ENCODE measurements at regions not wholly inside any gene's neighbourhood (a gene's known extent, or its start where the extent isn't known, plus 50 kb on each side); places are given as distances from the start of the nearest gene placed in this dataset.
"Not testable (repeated sequence)": the region's sequence is repeated elsewhere in the genome, so short reads cannot be mapped to it uniquely, and the experiment has no call there.

- no peak overlapping the region for H2BK120ac ChIP-seq (ENCODE audit: low read depth, low read length)
- no peaks in the 10 kb centered on the region for H3K4me1 ChIP-seq (ENCODE audit: control insufficient read depth, insufficient read depth, low read depth, low read length)
- no peak overlapping the region for H2BK12ac ChIP-seq (ENCODE audit: low read length in 2 of 2)
- no peaks in the 10 kb centered on the region for H3K27me3 ChIP-seq (ENCODE audit: control insufficient read depth in 1 of 2, insufficient read depth in 1 of 2, low read length in 2 of 2)
- no peak overlapping the region for H3K14ac ChIP-seq (ENCODE audit: low read length in 2 of 2)
- no peaks in the 10 kb centered on the region for H3K36me3 ChIP-seq (ENCODE audit: control insufficient read depth in 1 of 2, insufficient read depth in 2 of 2, low read depth in 1 of 2, low read length in 2 of 2)
- peaks cover 5% of the 10 kb centered on the region for H3K9me3 ChIP-seq (ENCODE audit: control insufficient read depth, low read length)
- no peak overlapping the region for H4K91ac ChIP-seq (ENCODE audit: low read length)
- no peak overlapping the region for H2AK5ac ChIP-seq (ENCODE audit: low read length, severe bottlenecking)
- H4K8ac ChIP-seq (ENCODE audit: low read length) = no peak overlapping the region
- H3K4me3 ChIP-seq (ENCODE audit: insufficient read depth in 1 of 2, low read depth in 1 of 2, low read length in 2 of 2) = no peak overlapping the region
- H3K9ac ChIP-seq (ENCODE audit: low read length) = no peak overlapping the region
- 74% methylated on average over 1 of the region's 1 CpG for WGBS
- no peak for DNase-seq
- no peak overlapping the region for H3K27ac ChIP-seq (ENCODE audit: low read length, poor library complexity, severe bottlenecking)
- H3K18ac ChIP-seq (ENCODE audit: low read depth in 1 of 2, low read length in 2 of 2) = no peak overlapping the region
- H3K4ac ChIP-seq (ENCODE audit: low read depth in 1 of 2, low read length in 2 of 2) = no peak overlapping the region
- no peaks in the 10 kb centered on the region for H3K79me1 ChIP-seq (replicated peaks; ENCODE audit: low read length, poor library complexity, severe bottlenecking)
- H3K23ac ChIP-seq (ENCODE audit: low read length in 2 of 2) = no peak overlapping the region
- H2AFZ ChIP-seq (ENCODE audit: low read depth, low read length) = no peak overlapping the region
- H2BK5ac ChIP-seq (ENCODE audit: low read depth, low read length, poor library complexity, severe bottlenecking) = no peak overlapping the region
- H3K4me2 ChIP-seq (ENCODE audit: low read length, poor library complexity, severe bottlenecking) = no peak overlapping the region
- H2BK15ac ChIP-seq (ENCODE audit: low read depth, poor library complexity, severe bottlenecking) = no peak overlapping the region
Measured at GRCh38 chr5:92222449-92222848, 839.3 kb upstream of the ARRDC3 start.

DNA sequence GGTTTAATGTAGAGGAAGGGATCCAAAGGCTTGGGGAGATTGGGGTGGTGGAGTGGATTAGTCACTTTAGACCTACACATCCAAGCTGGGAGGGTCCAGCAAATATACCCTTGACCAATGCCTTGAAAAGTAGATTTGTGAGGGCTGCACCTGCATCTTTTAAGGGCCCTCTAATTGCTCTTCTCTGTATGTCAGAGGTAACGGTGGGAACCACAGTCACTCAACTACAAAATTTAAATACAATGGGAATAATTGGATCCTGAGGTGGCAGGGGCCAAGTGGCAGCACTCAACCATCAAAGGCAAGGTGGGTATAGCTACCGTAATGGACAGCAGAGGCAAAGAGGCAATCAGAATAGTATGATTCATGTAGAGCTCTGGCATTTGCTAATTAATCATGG is 833.7 kb upstream of the ARRDC3 start:
- not testable (repeated sequence) for H2BK15ac ChIP-seq (ENCODE audit: low read depth, poor library complexity, severe bottlenecking); H2BK5ac ChIP-seq (ENCODE audit: low read depth, low read length, poor library complexity, severe bottlenecking); H3K14ac ChIP-seq (ENCODE audit: low read length in 2 of 2); H2BK120ac ChIP-seq (ENCODE audit: low read depth, low read length); H4K91ac ChIP-seq (ENCODE audit: low read length); H3K79me1 ChIP-seq (replicated peaks; ENCODE audit: low read length, poor library complexity, severe bottlenecking); H3K27me3 ChIP-seq (ENCODE audit: control insufficient read depth in 1 of 2, insufficient read depth in 1 of 2, low read length in 2 of 2); H3K36me3 ChIP-seq (ENCODE audit: control insufficient read depth in 1 of 2, insufficient read depth in 2 of 2, low read depth in 1 of 2, low read length in 2 of 2); DNase-seq; H2AK5ac ChIP-seq (ENCODE audit: low read length, severe bottlenecking); H3K4me1 ChIP-seq (ENCODE audit: control insufficient read depth, insufficient read depth, low read depth, low read length); H3K4ac ChIP-seq (ENCODE audit: low read depth in 1 of 2, low read length in 2 of 2); H3K27ac ChIP-seq (ENCODE audit: low read length, poor library complexity, severe bottlenecking); H3K18ac ChIP-seq (ENCODE audit: low read depth in 1 of 2, low read length in 2 of 2); H3K4me2 ChIP-seq (ENCODE audit: low read length, poor library complexity, severe bottlenecking); H4K8ac ChIP-seq (ENCODE audit: low read length); H3K23ac ChIP-seq (ENCODE audit: low read length in 2 of 2); H3K4me3 ChIP-seq (ENCODE audit: insufficient read depth in 1 of 2, low read depth in 1 of 2, low read length in 2 of 2); H2BK12ac ChIP-seq (ENCODE audit: low read length in 2 of 2); H2AFZ ChIP-seq (ENCODE audit: low read depth, low read length); H3K9ac ChIP-seq (ENCODE audit: low read length)
- peaks cover 17% of the 10 kb centered on the region for H3K9me3 ChIP-seq (ENCODE audit: control insufficient read depth, low read length)
- WGBS = no CpG with 5 or more reads among the region's 2 CpGs

GRCh38 chr5:92215116-92215515 is 832.0 kb upstream of the ARRDC3 start:
- H3K79me1 ChIP-seq (replicated peaks; ENCODE audit: low read length, poor library complexity, severe bottlenecking) = no peaks in the 10 kb centered on the region
- no peak overlapping the region for H2BK15ac ChIP-seq (ENCODE audit: low read depth, poor library complexity, severe bottlenecking)
- no peak overlapping the region for H2BK12ac ChIP-seq (ENCODE audit: low read length in 2 of 2)
- H3K9ac ChIP-seq (ENCODE audit: low read length) = no peak overlapping the region
- no peak overlapping the region for H2AK5ac ChIP-seq (ENCODE audit: low read length, severe bottlenecking)
- no peak overlapping the region for H3K4ac ChIP-seq (ENCODE audit: low read depth in 1 of 2, low read length in 2 of 2)
- no peak overlapping the region for H2AFZ ChIP-seq (ENCODE audit: low read depth, low read length)
- peaks cover 21% of the 10 kb centered on the region for H3K9me3 ChIP-seq (ENCODE audit: control insufficient read depth, low read length)
- H2BK120ac ChIP-seq (ENCODE audit: low read depth, low read length) = no peak overlapping the region
- no peak overlapping the region for H2BK5ac ChIP-seq (ENCODE audit: low read depth, low read length, poor library complexity, severe bottlenecking)
- no peak overlapping the region for H4K91ac ChIP-seq (ENCODE audit: low read length)
- DNase-seq = no peak
- no peak overlapping the region for H3K18ac ChIP-seq (ENCODE audit: low read depth in 1 of 2, low read length in 2 of 2)
- no peak overlapping the region for H3K4me2 ChIP-seq (ENCODE audit: low read length, poor library complexity, severe bottlenecking)
- no peaks in the 10 kb centered on the region for H3K36me3 ChIP-seq (ENCODE audit: control insufficient read depth in 1 of 2, insufficient read depth in 2 of 2, low read depth in 1 of 2, low read length in 2 of 2)
- no peak overlapping the region for H3K27ac ChIP-seq (ENCODE audit: low read length, poor library complexity, severe bottlenecking)
- H3K27me3 ChIP-seq (ENCODE audit: control insufficient read depth in 1 of 2, insufficient read depth in 1 of 2, low read length in 2 of 2) = no peaks in the 10 kb centered on the region
- no peak overlapping the region for H4K8ac ChIP-seq (ENCODE audit: low read length)
- H3K4me3 ChIP-seq (ENCODE audit: insufficient read depth in 1 of 2, low read depth in 1 of 2, low read length in 2 of 2) = no peak overlapping the region
- H3K23ac ChIP-seq (ENCODE audit: low read length in 2 of 2) = no peak overlapping the region
- WGBS = no CpG with 5 or more reads among the region's 1 CpG
- no peaks in the 10 kb centered on the region for H3K4me1 ChIP-seq (ENCODE audit: control insufficient read depth, insufficient read depth, low read depth, low read length)
- no peak overlapping the region for H3K14ac ChIP-seq (ENCODE audit: low read length in 2 of 2)

DNA sequence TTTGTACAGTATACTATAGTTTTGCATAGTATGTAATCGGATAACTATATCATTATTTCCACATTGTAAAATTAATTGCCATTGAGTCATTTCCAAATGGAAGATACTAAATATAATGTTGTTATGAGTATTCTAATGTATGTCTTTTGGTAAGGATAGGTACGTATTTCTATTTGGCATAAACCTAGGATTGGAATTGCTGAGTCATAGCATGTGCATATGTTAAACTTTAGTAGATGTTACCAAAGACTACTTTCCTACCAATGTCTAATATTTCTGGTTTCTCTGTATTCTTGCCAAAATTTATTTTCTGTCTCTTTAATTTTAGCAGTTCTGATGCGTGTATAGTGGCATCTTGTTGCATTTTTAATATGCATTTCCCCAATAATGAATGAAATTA is 825.1 kb upstream of the ARRDC3 start:
- Histone ChIP-seq H2AFZ (ENCODE audit: low read depth, low read length) (no peak overlapping the region), H3K27ac (ENCODE audit: low read length, poor library complexity, severe bottlenecking) (no peak overlapping the region), H3K4me2 (ENCODE audit: low read length, poor library complexity, severe bottlenecking) (no peak overlapping the region), H3K9me3 (ENCODE audit: control insufficient read depth, low read length) (peaks cover 22% of the 10 kb centered on the region), H3K4ac (ENCODE audit: low read depth in 1 of 2, low read length in 2 of 2) (no peak overlapping the region), H3K14ac (ENCODE audit: low read length in 2 of 2) (no peak overlapping the region), H2BK12ac (ENCODE audit: low read length in 2 of 2) (no peak overlapping the region), H3K9ac (ENCODE audit: low read length) (no peak overlapping the region), H3K79me1 (replicated peaks; ENCODE audit: low read length, poor library complexity, severe bottlenecking) (no peaks in the 10 kb centered on the region), H2BK15ac (ENCODE audit: low read depth, poor library complexity, severe bottlenecking) (no peak overlapping the region), H3K4me1 (ENCODE audit: control insufficient read depth, insufficient read depth, low read depth, low read length) (no peaks in the 10 kb centered on the region), H3K23ac (ENCODE audit: low read length in 2 of 2) (no peak overlapping the region), H3K36me3 (ENCODE audit: control insufficient read depth in 1 of 2, insufficient read depth in 2 of 2, low read depth in 1 of 2, low read length in 2 of 2) (no peaks in the 10 kb centered on the region), H2BK5ac (ENCODE audit: low read depth, low read length, poor library complexity, severe bottlenecking) (no peak overlapping the region), H3K4me3 (ENCODE audit: insufficient read depth in 1 of 2, low read depth in 1 of 2, low read length in 2 of 2) (no peak overlapping the region), H2BK120ac (ENCODE audit: low read depth, low read length) (no peak overlapping the region), H2AK5ac (ENCODE audit: low read length, severe bottlenecking) (no peak overlapping the region), H3K18ac (ENCODE audit: low read depth in 1 of 2, low read length in 2 of 2) (no peak overlapping the region), H4K91ac (ENCODE audit: low read length) (no peak overlapping the region), H4K8ac (ENCODE audit: low read length) (no peak overlapping the region), H3K27me3 (ENCODE audit: control insufficient read depth in 1 of 2, insufficient read depth in 1 of 2, low read length in 2 of 2) (no peaks in the 10 kb centered on the region)
- DNase-seq = no peak
- WGBS = no CpG with 5 or more reads among the region's 3 CpGs
